ENCODE measurements at regions not wholly inside any gene's neighbourhood (a gene's known extent, or its start where the extent isn't known, plus 50 kb on each side); places are given as distances from the start of the nearest gene placed in this dataset.

- TF ChIP-seq CTCF (IDR thresholded peaks at IDR 0.05; ENCODE audit: insufficient read depth, low read length, poor library complexity, severe bottlenecking): no peak
- no peak for TF ChIP-seq EZH2phosphoT487 (conservative IDR thresholded peaks at IDR 0.05; ENCODE audit: low read length)
Observed at GRCh38 chr6:170081556-170081955, 209.3 kb downstream of the DLL1 start.

GRCh38 chr6:170080828-170081371, 210.0 kb downstream of the DLL1 start:
- Histone ChIP-seq H3K9me3 (ENCODE audit: insufficient read depth, low read length) (no peaks in the 10 kb centered on the region), H3K36me3 (ENCODE audit: low read length) (no peaks in the 10 kb centered on the region), H3K27me3 (ENCODE audit: low read length) (no peaks in the 10 kb centered on the region), H2AFZ (ENCODE audit: low read depth, low read length, severe bottlenecking) (no peak overlapping the region), H3K9me2 (replicated peaks; ENCODE audit: insufficient read depth, low read length) (no peaks in the 10 kb centered on the region), H3F3A (ENCODE audit: insufficient read depth) (no peaks in the 10 kb centered on the region), H3K4me2 (ENCODE audit: low read depth, low read length, poor library complexity, severe bottlenecking) (no peak overlapping the region), H3K4me3 (ENCODE audit: insufficient read depth, low read length, poor library complexity, severe bottlenecking) (no peak overlapping the region), H3K9ac (ENCODE audit: low read length) (no peak overlapping the region), H3K79me2 (ENCODE audit: insufficient read depth, low read length) (no peaks in the 10 kb centered on the region), H4K20me1 (ENCODE audit: low read depth, low read length) (no peaks in the 10 kb centered on the region), H3K27ac (ENCODE audit: low read depth, low read length) (no peak overlapping the region)
- TF ChIP-seq CTCF (IDR thresholded peaks at IDR 0.05; ENCODE audit: insufficient read depth, low read length, poor library complexity, severe bottlenecking) (no peak), EZH2phosphoT487 (conservative IDR thresholded peaks at IDR 0.05; ENCODE audit: low read length) (no peak)

More at GRCh38 chr6:170081556-170081955, 209.3 kb downstream of the DLL1 start:
- no peak overlapping the region for H3K27ac ChIP-seq (ENCODE audit: low read depth, low read length)
- H3K36me3 ChIP-seq (ENCODE audit: low read length): no peaks in the 10 kb centered on the region
- H3K4me3 ChIP-seq (ENCODE audit: insufficient read depth, low read length, poor library complexity, severe bottlenecking): no peak overlapping the region
- no peaks in the 10 kb centered on the region for H3K27me3 ChIP-seq (ENCODE audit: low read length)
- H3K9me2 ChIP-seq (replicated peaks; ENCODE audit: insufficient read depth, low read length): no peaks in the 10 kb centered on the region
- H3K9ac ChIP-seq (ENCODE audit: low read length): no peak overlapping the region
- no peak overlapping the region for H2AFZ ChIP-seq (ENCODE audit: low read depth, low read length, severe bottlenecking)
- H3K4me2 ChIP-seq (ENCODE audit: low read depth, low read length, poor library complexity, severe bottlenecking): no peak overlapping the region
- no peaks in the 10 kb centered on the region for H3F3A ChIP-seq (ENCODE audit: insufficient read depth)
- H4K20me1 ChIP-seq (ENCODE audit: low read depth, low read length): no peaks in the 10 kb centered on the region
- no peaks in the 10 kb centered on the region for H3K79me2 ChIP-seq (ENCODE audit: insufficient read depth, low read length)
- H3K9me3 ChIP-seq (ENCODE audit: insufficient read depth, low read length): no peaks in the 10 kb centered on the region

GRCh38 chr6:170080169-170080827, 210.6 kb downstream of the DLL1 start:
- H3K4me2 ChIP-seq (ENCODE audit: low read depth, low read length, poor library complexity, severe bottlenecking): no peak overlapping the region
- no peaks in the 10 kb centered on the region for H3K27me3 ChIP-seq (ENCODE audit: low read length)
- no peak overlapping the region for H3K27ac ChIP-seq (ENCODE audit: low read depth, low read length)
- no peaks in the 10 kb centered on the region for H3K36me3 ChIP-seq (ENCODE audit: low read length)
- H2AFZ ChIP-seq (ENCODE audit: low read depth, low read length, severe bottlenecking): no peak overlapping the region
- H3K9me3 ChIP-seq (ENCODE audit: insufficient read depth, low read length): no peaks in the 10 kb centered on the region
- H3K9ac ChIP-seq (ENCODE audit: low read length): no peak overlapping the region
- H3K4me3 ChIP-seq (ENCODE audit: insufficient read depth, low read length, poor library complexity, severe bottlenecking): no peak overlapping the region
- H4K20me1 ChIP-seq (ENCODE audit: low read depth, low read length): no peaks in the 10 kb centered on the region
- no peaks in the 10 kb centered on the region for H3F3A ChIP-seq (ENCODE audit: insufficient read depth)
- H3K9me2 ChIP-seq (replicated peaks; ENCODE audit: insufficient read depth, low read length): no peaks in the 10 kb centered on the region
- H3K79me2 ChIP-seq (ENCODE audit: insufficient read depth, low read length): no peaks in the 10 kb centered on the region
- no peak for TF ChIP-seq EZH2phosphoT487 (conservative IDR thresholded peaks at IDR 0.05; ENCODE audit: low read length)
- no peak for TF ChIP-seq CTCF (IDR thresholded peaks at IDR 0.05; ENCODE audit: insufficient read depth, low read length, poor library complexity, severe bottlenecking)

Data from SU-DHL-6 (cell line).